Activated CD4-positive, alpha-beta T cell treated with anti-CD3 and anti-CD28 coated beads, Interleukin-2, Interleukin-6, amounts not matched to agents 100 ng/mL and 50 ng/mL, durations not matched to agents 16 hours and 8 hours (primary cell): ENCODE measurements at regions not wholly inside any gene's neighbourhood (a gene's known extent, or its start where the extent isn't known, plus 50 kb on each side); places are given as distances from the start of the nearest gene placed in this dataset.

Experiments used
- DNase-seq: peaks from one replicate; pipeline ENCODE4 v3.0.0-alpha.2; 2020

- no peak for DNase-seq
These were observed 98.5 kb upstream of the TMPO start for GRCh38 chr12:98416845-98417244.

GRCh38 chr12:98417266-98417665, 98.1 kb upstream of the TMPO start:
- DNase-seq = no peak

- no peak for DNase-seq
These were observed 96.9 kb upstream of the TMPO start for GRCh38 chr12:98418357-98419075.

GRCh38 chr12:98419081-98419794, 96.2 kb upstream of the TMPO start:
- DNase-seq = no peak

GRCh38 chr12:98419795-98420404, 95.5 kb upstream of the TMPO start:
- no peak for DNase-seq

GRCh38 chr12:98420461-98420860, 94.9 kb upstream of the TMPO start:
- no peak for DNase-seq

- DNase-seq = no peak
These were observed 94.1 kb upstream of the TMPO start for GRCh38 chr12:98421316-98421715.

GRCh38 chr12:98422359-98422758, 93.0 kb upstream of the TMPO start:
- no peak for DNase-seq

- no peak for DNase-seq
These were observed 92.6 kb upstream of the TMPO start for GRCh38 chr12:98422812-98423211.

GRCh38 chr12:98423963-98424362, 91.4 kb upstream of the TMPO start:
- DNase-seq = no peak

- DNase-seq = peak; percentile 67
These were observed 90.5 kb upstream of the TMPO start for GRCh38 chr12:98424726-98425401.

- no peak for DNase-seq
These were observed 89.5 kb upstream of the TMPO start for GRCh38 chr12:98425859-98426258.

GRCh38 chr12:98431089-98431488, 84.3 kb upstream of the TMPO start:
- no peak for DNase-seq

GRCh38 chr12:98437166-98437565, 78.2 kb upstream of the TMPO start:
- no peak for DNase-seq

- no peak for DNase-seq
These were observed 77.4 kb upstream of the TMPO start for GRCh38 chr12:98437806-98438595.

GRCh38 chr12:98438656-98439230, 76.6 kb upstream of the TMPO start:
- no peak for DNase-seq

GRCh38 chr12:98439471-98439951, 75.9 kb upstream of the TMPO start:
- no peak for DNase-seq

- DNase-seq = peak; percentile 50
These were observed 75.3 kb upstream of the TMPO start for GRCh38 chr12:98439981-98440581.

- no peak for DNase-seq
These were observed 69.3 kb upstream of the TMPO start for GRCh38 chr12:98446060-98446459.

- DNase-seq = no peak
These were observed 68.7 kb upstream of the TMPO start for GRCh38 chr12:98446682-98447081.

GRCh38 chr12:98449584-98449983, 65.8 kb upstream of the TMPO start:
- DNase-seq = no peak

GRCh38 chr12:98453070-98453469, 62.3 kb upstream of the TMPO start:
- DNase-seq = peak; percentile 36
